Neural crest cell (in vitro differentiated cells): ENCODE measurements at regions not wholly inside any gene's neighbourhood (a gene's known extent, or its start where the extent isn't known, plus 50 kb on each side); places are given as distances from the start of the nearest gene placed in this dataset.

ENCODE experiments used
- DNase-seq: peaks from one replicate; pipeline ENCODE4 v3.0.0; 2021; ENCODE audit warnings: low read depth, mixed read lengths, low spot score
- H3K27ac Mint-ChIP-seq: one replicate; pipeline ENCODE4 v1.8.0; 2021; ENCODE audit warnings: mild to moderate bottlenecking, mixed read lengths; ENCODE audit not compliant: unreplicated experiment
- H3K27me3 Mint-ChIP-seq: 2 replicates; pipeline ENCODE4 v1.8.0; 2021; ENCODE audit warnings: low read depth, mild to moderate bottlenecking, mixed read lengths
- H3K36me3 Mint-ChIP-seq: 2 replicates; pipeline ENCODE4 v1.8.0; 2021; ENCODE audit warnings: low read depth, mild to moderate bottlenecking, mixed read lengths
- H3K4me1 Mint-ChIP-seq: 2 replicates; pipeline ENCODE4 v1.8.0; 2021; ENCODE audit warnings: mixed read lengths
- H3K4me3 Mint-ChIP-seq: one replicate; pipeline ENCODE4 v1.8.0; 2021; ENCODE audit warnings: mild to moderate bottlenecking, mixed read lengths
- H3K9me3 Mint-ChIP-seq: 2 replicates; pipeline ENCODE4 v1.8.0; 2021; ENCODE audit warnings: mixed read lengths
- TF ChIP-seq, protein P1 (sequence below): fragments of 200-600 bp; sonication (generic); conservative IDR thresholded peaks from 2 replicates; pipeline ENCODE4 v1.5.0; 2021; ENCODE audit warnings: antibody characterized with exemption, mild to moderate bottlenecking

GRCh38 chr5:99070362-99070761, 141.6 kb upstream of the CHD1 start:
- no peak for DNase-seq
- TF ChIP-seq, protein P1, sequence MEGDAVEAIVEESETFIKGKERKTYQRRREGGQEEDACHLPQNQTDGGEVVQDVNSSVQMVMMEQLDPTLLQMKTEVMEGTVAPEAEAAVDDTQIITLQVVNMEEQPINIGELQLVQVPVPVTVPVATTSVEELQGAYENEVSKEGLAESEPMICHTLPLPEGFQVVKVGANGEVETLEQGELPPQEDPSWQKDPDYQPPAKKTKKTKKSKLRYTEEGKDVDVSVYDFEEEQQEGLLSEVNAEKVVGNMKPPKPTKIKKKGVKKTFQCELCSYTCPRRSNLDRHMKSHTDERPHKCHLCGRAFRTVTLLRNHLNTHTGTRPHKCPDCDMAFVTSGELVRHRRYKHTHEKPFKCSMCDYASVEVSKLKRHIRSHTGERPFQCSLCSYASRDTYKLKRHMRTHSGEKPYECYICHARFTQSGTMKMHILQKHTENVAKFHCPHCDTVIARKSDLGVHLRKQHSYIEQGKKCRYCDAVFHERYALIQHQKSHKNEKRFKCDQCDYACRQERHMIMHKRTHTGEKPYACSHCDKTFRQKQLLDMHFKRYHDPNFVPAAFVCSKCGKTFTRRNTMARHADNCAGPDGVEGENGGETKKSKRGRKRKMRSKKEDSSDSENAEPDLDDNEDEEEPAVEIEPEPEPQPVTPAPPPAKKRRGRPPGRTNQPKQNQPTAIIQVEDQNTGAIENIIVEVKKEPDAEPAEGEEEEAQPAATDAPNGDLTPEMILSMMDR, result no peak
- H3K36me3 Mint-ChIP-seq, result no peaks in the 10 kb centered on the region
- no peak overlapping the region for H3K27ac Mint-ChIP-seq
- no peaks in the 10 kb centered on the region for H3K9me3 Mint-ChIP-seq
- H3K4me1 Mint-ChIP-seq, result no peaks in the 10 kb centered on the region
- no peaks in the 10 kb centered on the region for H3K27me3 Mint-ChIP-seq
- no peak overlapping the region for H3K4me3 Mint-ChIP-seq

DNA sequence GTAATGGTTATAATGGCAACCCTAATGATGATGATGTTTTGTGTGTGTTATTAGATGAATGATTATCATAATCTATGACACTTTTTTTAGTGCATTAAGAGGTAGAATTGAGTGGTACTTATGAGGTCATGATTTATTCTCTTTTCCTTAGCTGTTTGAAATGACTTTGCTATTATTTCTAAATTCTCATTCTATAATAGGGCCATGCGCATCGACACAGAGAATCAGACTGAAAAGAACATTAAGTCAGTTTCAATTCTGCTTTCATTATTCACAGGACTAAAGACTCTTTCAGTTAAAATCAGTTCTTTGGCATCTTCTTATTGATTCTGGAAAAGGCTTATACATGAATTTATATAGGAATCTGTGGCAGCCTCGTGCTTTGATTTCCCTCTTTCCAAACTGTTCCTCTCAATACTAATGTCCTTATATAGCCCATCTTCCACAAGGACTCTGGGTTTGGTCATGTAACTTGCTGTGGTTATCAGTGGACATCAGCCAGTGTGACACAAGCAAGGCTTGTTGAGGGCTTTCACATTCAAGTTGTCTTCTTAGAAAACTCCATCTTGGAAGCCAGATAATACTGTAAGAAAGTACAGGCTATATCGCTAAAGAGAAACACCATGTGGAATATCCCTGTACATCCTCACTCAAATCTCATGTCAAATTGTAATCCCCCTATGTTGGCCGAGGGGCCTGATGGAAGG, 140.3 kb upstream of the CHD1 start:
- Mint-ChIP-seq H3K4me3 (no peak overlapping the region), H3K27ac (no peak overlapping the region), H3K4me1 (no peaks in the 10 kb centered on the region), H3K27me3 (no peaks in the 10 kb centered on the region), H3K9me3 (no peaks in the 10 kb centered on the region), H3K36me3 (no peaks in the 10 kb centered on the region)
- TF ChIP-seq, protein P1, result no peak
- no peak for DNase-seq

DNA sequence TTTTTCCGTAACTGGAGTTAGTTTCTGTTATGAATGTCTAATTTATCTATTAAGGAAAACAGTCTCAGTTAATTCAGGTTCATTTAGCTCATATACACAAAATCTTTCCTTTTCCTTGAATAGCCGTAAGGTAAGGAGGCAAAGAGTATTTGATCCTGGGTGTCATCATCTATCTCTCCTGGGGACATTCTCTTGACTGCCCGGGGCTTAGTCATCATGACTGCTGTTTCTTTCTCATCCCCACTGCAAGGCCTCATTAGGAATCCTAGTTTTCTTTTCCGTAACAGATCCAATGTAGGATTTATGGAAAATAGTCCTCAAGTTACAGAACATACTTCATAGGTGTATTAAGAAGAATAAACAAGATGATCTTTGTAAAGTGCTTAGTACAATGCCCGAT, 134.9 kb upstream of the CHD1 start:
- Mint-ChIP-seq H3K27ac (no peak overlapping the region), H3K4me3 (no peak overlapping the region), H3K27me3 (no peaks in the 10 kb centered on the region), H3K4me1 (no peaks in the 10 kb centered on the region), H3K9me3 (no peaks in the 10 kb centered on the region), H3K36me3 (no peaks in the 10 kb centered on the region)
- TF ChIP-seq, protein P1, result no peak
- DNase-seq, result no peak

DNA sequence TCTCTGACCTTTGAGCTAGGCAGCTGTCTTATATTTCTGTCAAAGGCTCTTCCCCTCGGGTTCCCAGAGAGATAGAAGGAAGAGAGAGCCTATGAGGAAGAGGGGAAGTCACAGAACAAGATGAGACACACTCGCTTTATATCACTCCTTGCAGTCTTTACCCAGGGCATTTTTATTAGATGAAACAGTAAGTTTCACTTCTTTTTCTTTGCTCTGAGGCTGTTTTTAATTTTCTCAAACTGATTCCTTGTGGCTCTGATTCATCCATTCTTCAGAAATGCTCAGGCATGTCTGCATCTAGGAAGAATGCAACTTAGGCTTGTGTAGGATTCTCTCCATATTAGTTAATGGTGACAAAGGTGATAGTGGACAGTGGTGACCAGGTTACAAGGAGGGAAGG, 132.9 kb upstream of the CHD1 start:
- H3K4me3 Mint-ChIP-seq, result no peak overlapping the region
- H3K27ac Mint-ChIP-seq, result no peak overlapping the region
- H3K9me3 Mint-ChIP-seq, result no peaks in the 10 kb centered on the region
- TF ChIP-seq, protein P1, result no peak
- DNase-seq, result no peak
- H3K27me3 Mint-ChIP-seq, result no peaks in the 10 kb centered on the region
- H3K36me3 Mint-ChIP-seq, result no peaks in the 10 kb centered on the region
- no peaks in the 10 kb centered on the region for H3K4me1 Mint-ChIP-seq

DNA sequence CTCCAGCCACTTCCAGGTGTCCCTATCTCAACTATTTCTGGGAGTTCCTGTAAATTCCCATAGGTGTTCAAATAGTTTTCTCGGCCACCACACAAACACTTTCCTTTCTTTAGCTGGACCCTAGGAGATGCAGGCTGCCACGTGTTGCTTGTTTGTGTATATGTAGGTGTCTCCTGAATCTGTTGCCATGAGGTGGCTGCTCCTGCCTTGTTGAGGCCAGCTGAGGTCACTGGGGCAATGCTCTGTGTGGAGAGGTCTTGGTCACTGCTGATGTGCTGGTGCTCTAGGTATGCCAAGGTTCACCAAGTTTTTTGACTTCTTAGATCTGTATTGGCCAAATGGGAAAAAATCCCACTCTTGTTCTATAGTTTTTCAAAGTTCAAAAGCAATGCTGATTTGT, 132.5 kb upstream of the CHD1 start:
- H3K36me3 Mint-ChIP-seq, result no peaks in the 10 kb centered on the region

More for the DNA sequence above, 132.5 kb upstream of the CHD1 start:
- H3K4me1 Mint-ChIP-seq, result no peaks in the 10 kb centered on the region
- H3K9me3 Mint-ChIP-seq, result no peaks in the 10 kb centered on the region
- no peak overlapping the region for H3K4me3 Mint-ChIP-seq
- no peak overlapping the region for H3K27ac Mint-ChIP-seq
- TF ChIP-seq, protein P1, result no peak
- DNase-seq, result no peak
- no peaks in the 10 kb centered on the region for H3K27me3 Mint-ChIP-seq
